ENCODE measurements at regions not wholly inside any gene's neighbourhood (a gene's known extent, or its start where the extent isn't known, plus 50 kb on each side); places are given as distances from the start of the nearest gene placed in this dataset.

DNA sequence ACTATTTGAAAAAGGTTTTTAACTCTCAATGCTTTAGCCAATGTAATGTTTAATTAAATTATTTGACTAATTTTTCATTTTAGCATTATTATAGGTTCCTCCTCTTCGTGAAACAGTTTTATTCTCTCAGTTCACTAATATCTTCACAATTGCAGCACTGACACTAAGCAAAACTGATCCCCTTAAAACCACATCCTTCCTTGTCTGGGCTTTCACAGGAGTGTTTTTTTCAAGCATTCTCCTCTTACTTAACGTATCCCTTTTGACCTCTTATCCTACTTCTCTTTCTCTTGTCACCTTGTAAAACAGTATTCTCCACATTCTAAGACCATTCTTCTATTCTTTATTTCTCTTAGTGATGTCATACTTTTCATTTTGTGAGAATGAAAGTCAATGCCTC is 112.8 kb downstream of the DSC3 start:
- H3K36me3 ChIP-seq (ENCODE audit: low read depth), result no peaks in the 10 kb centered on the region
- ATAC-seq (no peak), DNase-seq (no peak)
- intact Hi-C loops (cut with DNase I, micrococcal nuclease), result no loop called here
- no peaks in the 10 kb centered on the region for H3K9me3 ChIP-seq
- TF ChIP-seq, protein P1, sequence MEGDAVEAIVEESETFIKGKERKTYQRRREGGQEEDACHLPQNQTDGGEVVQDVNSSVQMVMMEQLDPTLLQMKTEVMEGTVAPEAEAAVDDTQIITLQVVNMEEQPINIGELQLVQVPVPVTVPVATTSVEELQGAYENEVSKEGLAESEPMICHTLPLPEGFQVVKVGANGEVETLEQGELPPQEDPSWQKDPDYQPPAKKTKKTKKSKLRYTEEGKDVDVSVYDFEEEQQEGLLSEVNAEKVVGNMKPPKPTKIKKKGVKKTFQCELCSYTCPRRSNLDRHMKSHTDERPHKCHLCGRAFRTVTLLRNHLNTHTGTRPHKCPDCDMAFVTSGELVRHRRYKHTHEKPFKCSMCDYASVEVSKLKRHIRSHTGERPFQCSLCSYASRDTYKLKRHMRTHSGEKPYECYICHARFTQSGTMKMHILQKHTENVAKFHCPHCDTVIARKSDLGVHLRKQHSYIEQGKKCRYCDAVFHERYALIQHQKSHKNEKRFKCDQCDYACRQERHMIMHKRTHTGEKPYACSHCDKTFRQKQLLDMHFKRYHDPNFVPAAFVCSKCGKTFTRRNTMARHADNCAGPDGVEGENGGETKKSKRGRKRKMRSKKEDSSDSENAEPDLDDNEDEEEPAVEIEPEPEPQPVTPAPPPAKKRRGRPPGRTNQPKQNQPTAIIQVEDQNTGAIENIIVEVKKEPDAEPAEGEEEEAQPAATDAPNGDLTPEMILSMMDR (IDR thresholded peaks at IDR 0.05), result no peak
- H3K4me3 ChIP-seq, result no peak overlapping the region
- no peaks in the 10 kb centered on the region for H3K4me1 ChIP-seq (ENCODE audit: low read depth)

DNA sequence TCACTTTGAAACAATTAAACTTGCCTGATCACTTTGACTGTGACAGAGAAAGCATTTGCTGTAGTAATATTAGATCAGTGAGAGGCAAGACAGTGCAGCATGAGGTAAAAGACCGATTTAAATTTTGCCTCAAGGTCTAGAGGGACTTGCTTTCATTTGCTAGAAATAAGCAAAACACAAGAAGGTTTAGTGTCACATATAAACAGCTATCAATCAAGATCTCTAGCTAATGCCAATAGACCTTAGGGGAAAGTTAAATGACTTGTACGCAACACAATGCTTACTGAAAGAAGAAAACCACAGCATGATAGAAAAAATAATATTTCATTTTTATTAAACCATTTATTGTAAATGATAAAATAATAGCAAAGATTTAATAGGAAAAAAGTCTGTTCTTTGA is 113.5 kb downstream of the DSC3 start:
- Histone ChIP-seq H3K36me3 (ENCODE audit: low read depth) (no peaks in the 10 kb centered on the region), H3K9me3 (no peaks in the 10 kb centered on the region), H3K4me3 (no peak overlapping the region), H3K4me1 (ENCODE audit: low read depth) (no peaks in the 10 kb centered on the region)
- ATAC-seq (no peak), DNase-seq (no peak)
- intact Hi-C loops (cut with DNase I, micrococcal nuclease), result no loop called here
- TF ChIP-seq, protein P1 (IDR thresholded peaks at IDR 0.05), result no peak

DNA sequence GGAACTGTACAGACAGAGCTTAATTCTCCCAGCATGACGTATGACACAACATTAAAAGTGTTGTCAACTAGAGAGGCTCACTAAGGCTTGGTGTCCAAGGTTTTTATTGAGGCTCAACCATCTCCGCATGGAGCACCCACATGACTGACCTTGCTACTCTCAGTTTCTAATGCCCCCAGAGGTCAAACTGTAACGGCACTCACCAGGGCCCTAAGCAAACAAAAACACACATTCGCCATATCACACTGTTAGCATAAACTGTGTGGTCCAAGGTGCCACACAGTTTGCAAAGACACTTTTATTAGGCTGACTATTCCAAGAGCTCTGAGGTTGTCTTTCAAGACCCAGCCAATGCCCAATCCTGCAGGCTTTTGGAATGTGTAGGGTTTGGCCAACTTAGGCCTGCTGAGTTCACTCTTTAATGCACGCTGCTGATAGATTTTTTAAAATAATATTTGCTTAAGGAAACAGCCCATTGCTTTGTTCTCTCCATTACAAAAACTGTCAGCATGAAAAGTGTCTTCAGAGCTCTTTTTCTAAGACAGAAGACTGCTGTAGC is 114.9 kb downstream of the DSC3 start:
- ATAC-seq (no peak), DNase-seq (no peak)
- no peaks in the 10 kb centered on the region for H3K36me3 ChIP-seq (ENCODE audit: low read depth)
- TF ChIP-seq, protein P1 (IDR thresholded peaks at IDR 0.05), result no peak
- intact Hi-C loops (cut with DNase I, micrococcal nuclease), result no loop called here
- H3K4me3 ChIP-seq, result no peak overlapping the region
- no peaks in the 10 kb centered on the region for H3K4me1 ChIP-seq (ENCODE audit: low read depth)
- no peaks in the 10 kb centered on the region for H3K9me3 ChIP-seq

DNA sequence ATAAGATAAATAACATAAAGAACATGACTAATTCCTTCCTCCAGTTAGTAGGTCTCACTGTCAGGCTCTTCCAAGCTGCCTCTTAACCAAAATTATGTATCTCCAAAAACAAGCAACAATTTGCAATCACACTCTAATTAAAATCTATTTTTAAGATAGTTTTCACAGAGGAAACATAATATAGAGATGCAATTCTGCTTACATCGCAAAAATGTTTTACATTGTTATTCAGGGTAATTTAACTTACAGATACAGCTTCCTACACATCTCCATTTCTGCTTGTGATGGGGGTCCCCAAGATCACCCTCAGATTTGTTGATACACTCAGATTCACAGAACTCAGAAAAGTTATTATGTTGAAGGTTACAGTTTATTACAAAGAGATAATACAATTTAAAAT is 115.5 kb downstream of the DSC3 start:
- Histone ChIP-seq H3K4me3 (no peak overlapping the region), H3K36me3 (ENCODE audit: low read depth) (no peaks in the 10 kb centered on the region), H3K9me3 (no peaks in the 10 kb centered on the region), H3K4me1 (ENCODE audit: low read depth) (no peaks in the 10 kb centered on the region)
- intact Hi-C loops (cut with DNase I, micrococcal nuclease), result no loop called here
- TF ChIP-seq, protein P1 (IDR thresholded peaks at IDR 0.05), result no peak
- ATAC-seq, result no peak
- no peak for DNase-seq

DNA sequence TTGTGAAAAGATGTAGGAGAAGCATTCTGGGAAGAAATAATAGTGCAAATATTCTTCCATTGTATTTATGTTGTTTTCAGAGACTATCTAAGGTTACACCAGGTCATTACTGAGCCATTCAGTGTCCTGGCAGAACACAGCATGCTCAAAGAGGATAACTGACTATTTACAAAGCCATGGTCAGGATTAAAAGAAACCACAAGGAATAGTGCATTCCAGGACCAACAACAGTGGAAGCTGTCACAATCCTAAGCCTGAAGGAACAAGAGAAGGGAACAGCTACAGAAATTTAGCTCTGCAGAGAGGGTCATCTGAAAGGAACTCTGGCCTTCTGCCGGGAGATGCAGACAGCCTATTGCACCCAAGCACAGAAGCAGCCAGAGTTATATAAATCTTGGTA is 116.7 kb downstream of the DSC3 start:
- H3K4me3 ChIP-seq, result no peak overlapping the region
- ATAC-seq, result no peak
- H3K4me1 ChIP-seq (ENCODE audit: low read depth), result no peaks in the 10 kb centered on the region
- H3K9me3 ChIP-seq, result no peaks in the 10 kb centered on the region
- H3K36me3 ChIP-seq (ENCODE audit: low read depth), result no peaks in the 10 kb centered on the region
- DNase-seq, result no peak
- intact Hi-C loops (cut with DNase I, micrococcal nuclease), result no loop called here
- TF ChIP-seq, protein P1 (IDR thresholded peaks at IDR 0.05), result no peak

DNA sequence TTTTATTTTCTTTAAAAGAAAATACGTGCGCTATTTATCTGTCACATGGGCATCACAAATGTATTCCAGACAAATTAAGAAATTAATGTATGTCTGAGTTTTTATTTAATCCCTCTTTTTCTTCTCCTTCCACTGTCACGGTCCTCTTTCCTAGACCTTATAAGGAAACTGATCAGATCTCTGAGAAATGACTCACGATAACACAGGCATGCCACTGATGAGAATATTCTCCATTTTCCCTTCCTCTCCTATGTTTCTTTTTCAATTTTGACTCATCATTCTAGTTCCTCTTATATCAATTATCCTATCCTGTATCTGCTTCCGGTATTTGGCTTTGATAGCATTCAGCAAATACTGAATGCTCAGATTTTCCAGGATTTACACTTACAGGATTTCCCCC is 121.8 kb downstream of the DSC3 start:
- no peak overlapping the region for H3K4me3 ChIP-seq
- DNase-seq (no peak), ATAC-seq (no peak)
- TF ChIP-seq, protein P1 (IDR thresholded peaks at IDR 0.05), result no peak
- no peaks in the 10 kb centered on the region for H3K9me3 ChIP-seq
- H3K36me3 ChIP-seq (ENCODE audit: low read depth), result no peaks in the 10 kb centered on the region
- H3K4me1 ChIP-seq (ENCODE audit: low read depth), result no peaks in the 10 kb centered on the region
- intact Hi-C loops (cut with DNase I, micrococcal nuclease), result no loop called here

Data from mucosa of descending colon (tissue), 3 donors.